ENCODE measurements at regions not wholly inside any gene's neighbourhood (a gene's known extent, or its start where the extent isn't known, plus 50 kb on each side); places are given as distances from the start of the nearest gene placed in this dataset.

- no peak for DNase-seq (ENCODE audit: low read depth)
- no peak overlapping the region for H3K4me3 ChIP-seq (ENCODE audit: low read depth, low read length)
- TF ChIP-seq, protein P1, sequence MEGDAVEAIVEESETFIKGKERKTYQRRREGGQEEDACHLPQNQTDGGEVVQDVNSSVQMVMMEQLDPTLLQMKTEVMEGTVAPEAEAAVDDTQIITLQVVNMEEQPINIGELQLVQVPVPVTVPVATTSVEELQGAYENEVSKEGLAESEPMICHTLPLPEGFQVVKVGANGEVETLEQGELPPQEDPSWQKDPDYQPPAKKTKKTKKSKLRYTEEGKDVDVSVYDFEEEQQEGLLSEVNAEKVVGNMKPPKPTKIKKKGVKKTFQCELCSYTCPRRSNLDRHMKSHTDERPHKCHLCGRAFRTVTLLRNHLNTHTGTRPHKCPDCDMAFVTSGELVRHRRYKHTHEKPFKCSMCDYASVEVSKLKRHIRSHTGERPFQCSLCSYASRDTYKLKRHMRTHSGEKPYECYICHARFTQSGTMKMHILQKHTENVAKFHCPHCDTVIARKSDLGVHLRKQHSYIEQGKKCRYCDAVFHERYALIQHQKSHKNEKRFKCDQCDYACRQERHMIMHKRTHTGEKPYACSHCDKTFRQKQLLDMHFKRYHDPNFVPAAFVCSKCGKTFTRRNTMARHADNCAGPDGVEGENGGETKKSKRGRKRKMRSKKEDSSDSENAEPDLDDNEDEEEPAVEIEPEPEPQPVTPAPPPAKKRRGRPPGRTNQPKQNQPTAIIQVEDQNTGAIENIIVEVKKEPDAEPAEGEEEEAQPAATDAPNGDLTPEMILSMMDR (IDR thresholded peaks at IDR 0.05; ENCODE audit: insufficient read depth, low read depth, low read length, missing control alignments) = no peak
These were observed 481.2 kb upstream of the KLF4 start for GRCh38 chr9:107970726-107971125.

- TF ChIP-seq, protein P1 (IDR thresholded peaks at IDR 0.05; ENCODE audit: insufficient read depth, low read depth, low read length, missing control alignments) = no peak
- no peak for DNase-seq (ENCODE audit: low read depth)
These were observed 480.2 kb upstream of the KLF4 start for GRCh38 chr9:107969727-107970126.

GRCh38 chr9:107969141-107969540 is 479.6 kb upstream of the KLF4 start:
- no peak overlapping the region for H3K4me3 ChIP-seq (ENCODE audit: low read depth, low read length)
- TF ChIP-seq, protein P1 (IDR thresholded peaks at IDR 0.05; ENCODE audit: insufficient read depth, low read depth, low read length, missing control alignments) = no peak
- DNase-seq (ENCODE audit: low read depth) = no peak

More at GRCh38 chr9:107969727-107970126, 480.2 kb upstream of the KLF4 start:
- no peak overlapping the region for H3K4me3 ChIP-seq (ENCODE audit: low read depth, low read length)

GRCh38 chr9:107963246-107963645 is 473.7 kb upstream of the KLF4 start:
- no peak for DNase-seq (ENCODE audit: low read depth)
- TF ChIP-seq, protein P1 (IDR thresholded peaks at IDR 0.05; ENCODE audit: insufficient read depth, low read depth, low read length, missing control alignments) = no peak
- H3K4me3 ChIP-seq (ENCODE audit: low read depth, low read length) = no peak overlapping the region

DNA sequence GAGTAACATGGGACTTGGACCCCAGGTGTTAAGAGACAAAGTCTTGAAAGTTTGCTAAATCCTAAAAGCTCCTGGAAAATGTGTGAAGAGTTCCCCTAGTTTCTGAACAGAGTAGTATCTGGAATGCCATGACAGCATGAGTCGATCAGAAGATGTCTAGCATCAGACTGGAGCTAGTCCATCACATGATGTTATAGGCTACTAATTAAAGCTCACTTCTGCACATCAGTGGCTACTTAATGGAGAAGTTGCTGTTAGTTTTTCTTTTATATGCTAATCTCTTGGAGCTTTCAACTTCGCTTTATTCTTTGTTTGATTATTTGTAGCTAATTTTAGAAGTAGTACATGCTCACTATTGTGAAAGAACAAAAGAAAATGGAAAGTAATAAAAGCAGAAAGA is 471.3 kb upstream of the KLF4 start:
- no peak for DNase-seq (ENCODE audit: low read depth)
- H3K4me3 ChIP-seq (ENCODE audit: low read depth, low read length) = no peak overlapping the region
- TF ChIP-seq, protein P1 (IDR thresholded peaks at IDR 0.05; ENCODE audit: insufficient read depth, low read depth, low read length, missing control alignments) = no peak

- no peak overlapping the region for H3K4me3 ChIP-seq (ENCODE audit: low read depth, low read length)
- TF ChIP-seq, protein P1 (IDR thresholded peaks at IDR 0.05; ENCODE audit: insufficient read depth, low read depth, low read length, missing control alignments) = no peak
- no peak for DNase-seq (ENCODE audit: low read depth)
These were observed 464.7 kb upstream of the KLF4 start for GRCh38 chr9:107954312-107954711.

GRCh38 chr9:107953556-107954125 is 464.1 kb upstream of the KLF4 start:
- DNase-seq (ENCODE audit: low read depth) = no peak
- TF ChIP-seq, protein P1 (IDR thresholded peaks at IDR 0.05; ENCODE audit: insufficient read depth, low read depth, low read length, missing control alignments) = no peak

More at GRCh38 chr9:107953556-107954125, 464.1 kb upstream of the KLF4 start:
- no peak overlapping the region for H3K4me3 ChIP-seq (ENCODE audit: low read depth, low read length)
